Psoas muscle (tissue), 7 donors: ENCODE measurements at regions not wholly inside any gene's neighbourhood (a gene's known extent, or its start where the extent isn't known, plus 50 kb on each side); places are given as distances from the start of the nearest gene placed in this dataset.

Experiments used
- ATAC-seq, 4 donors: fragments of 200-7000 bp; cut with Tn5 transposase; one replicate each; pipeline ENCODE4 v1.9.1; 2020; ENCODE audit warnings: moderate library complexity in 3 of 4, mild to moderate bottlenecking in 2 of 4
- DNase-seq, 2 donors: peaks; one replicate each; pipeline ENCODE4 v3.0.0-alpha.2; 2020
- H3K27ac ChIP-seq: fragments of 200-600 bp; one replicate; pipeline ENCODE4 v1.8.0; 2022
- H3K27me3 ChIP-seq, 3 donors: fragments of 200-600 bp in 1 of 3; one replicate each; pipeline versions ENCODE4 v1.6.1 to v1.8.0; 2013 to 2022; ENCODE audit warnings: low read length in 2 of 3, mild to moderate bottlenecking in 2 of 3, moderate library complexity in 1 of 3; ENCODE audit not compliant: insufficient read depth in 3 of 3
- H3K36me3 ChIP-seq, 2 donors: fragments of 200-600 bp in 1 of 2; one replicate each; pipeline versions ENCODE4 v1.6.1 to v1.8.0; 2013 to 2022; ENCODE audit warnings: low read depth in 1 of 2, mild to moderate bottlenecking in 1 of 2, moderate library complexity in 1 of 2; ENCODE audit not compliant: insufficient read depth in 1 of 2
- H3K4me1 ChIP-seq: fragments of 200-600 bp; one replicate; pipeline ENCODE4 v1.8.0; 2022
- H3K4me3 ChIP-seq: fragments of 200-600 bp; one replicate; pipeline ENCODE4 v1.8.0; 2022; ENCODE audit warnings: mild to moderate bottlenecking
- H3K9me3 ChIP-seq: fragments of 200-600 bp; one replicate; pipeline ENCODE4 v1.8.0; 2022
- CTCF ChIP-seq: fragments of 200-600 bp; IDR thresholded peaks from one replicate; pipeline ENCODE4 v1.8.0; 2022; ENCODE audit warnings: antibody characterized with exemption
- WGBS, 3 donors: extraction: QIAGEN DNeasy Blood & Tissue Kit; methylation state at CpG; one replicate each; pipeline versions ENCODE4 v1.1.6 to v1.1.7; 2013; 5-methylcytosine and 5-hydroxymethylcytosine counted together
- intact Hi-C, 2 donors: fragments of 100-400 bp; cut with DNase I; formaldehyde crosslinking; loops; one replicate each; pipeline versions ENCODE4 v1.11.0 to v1.14.2; 2022
- donor health status: healthy with polysubstance abuse.
- donor health status: DM: no; HTN: no; CAD: no; lungs with moderate emphysema.
- donor health status: Bipolar disorder and iron deficiency.
- donor health status: healthy.
- donor health status: DM: yes; HTN: yes; CAD: no.
- donor health status: DM: no; HTN: no; CAD: no.
- donor health status: DM: yes; HTN: yes; CAD: no.

- ATAC-seq, result no peak
- 79 to 81% (median 80%) methylated on average over 12 of the region's 12 CpGs for WGBS, 3 donors
Observed at GRCh38 chr3:18740631-18741583, 315.8 kb upstream of the SATB1 start.

GRCh38 chr3:18739099-18739433, 313.9 kb upstream of the SATB1 start:
- intact Hi-C loops, result no loop called here
- Histone ChIP-seq H3K36me3 (no peaks in the 10 kb centered on the region), H3K27ac (no peak overlapping the region), H3K27me3 (no peaks in the 10 kb centered on the region), H3K9me3 (no peaks in the 10 kb centered on the region), H3K4me1 (no peaks in the 10 kb centered on the region), H3K4me3 (no peak overlapping the region)
- WGBS, 3 donors, result 78 to 87% (median 81%) methylated on average over 3 of the region's 3 CpGs
- TF ChIP-seq CTCF, result no peak
- DNase-seq (no peak), ATAC-seq (no peak)

More at GRCh38 chr3:18740631-18741583, 315.8 kb upstream of the SATB1 start:
- H3K27me3 ChIP-seq, result no peaks in the 10 kb centered on the region
- intact Hi-C loops, result no loop called here
- H3K36me3 ChIP-seq, result no peaks in the 10 kb centered on the region
- no peak for DNase-seq
- H3K27ac ChIP-seq, result no peak overlapping the region
- H3K9me3 ChIP-seq, result no peaks in the 10 kb centered on the region
- H3K4me3 ChIP-seq, result no peak overlapping the region
- no peak for TF ChIP-seq CTCF
- no peaks in the 10 kb centered on the region for H3K4me1 ChIP-seq

- Histone ChIP-seq H3K27ac (no peak overlapping the region), H3K36me3 (no peaks in the 10 kb centered on the region), H3K4me3 (no peak overlapping the region), H3K9me3 (no peaks in the 10 kb centered on the region), H3K4me1 (no peaks in the 10 kb centered on the region), H3K27me3 (no peaks in the 10 kb centered on the region)
- TF ChIP-seq CTCF, result no peak
- WGBS, 3 donors, result 78 to 97% (median 79%) methylated on average over 1 of the region's 1 CpG
- intact Hi-C loops, result no loop called here
- no peak for DNase-seq
- no peak for ATAC-seq
Observed at GRCh38 chr3:18738393-18739098, 313.4 kb upstream of the SATB1 start.

- H3K4me3 ChIP-seq, result no peak overlapping the region
- no peak for ATAC-seq
- no peaks in the 10 kb centered on the region for H3K4me1 ChIP-seq
- no peak overlapping the region for H3K27ac ChIP-seq
- no peaks in the 10 kb centered on the region for H3K36me3 ChIP-seq
- no peaks in the 10 kb centered on the region for H3K27me3 ChIP-seq
- intact Hi-C loops, result no loop called here
- TF ChIP-seq CTCF, result no peak
- no peaks in the 10 kb centered on the region for H3K9me3 ChIP-seq
- WGBS, 3 donors, result 47 to 54% (median 47%) methylated on average over 2 of the region's 2 CpGs
- DNase-seq, result no peak
Observed at GRCh38 chr3:18735005-18735404, 309.9 kb upstream of the SATB1 start.
